HG03460 (cell line): ENCODE measurements at regions not wholly inside any gene's neighbourhood (a gene's known extent, or its start where the extent isn't known, plus 50 kb on each side); places are given as distances from the start of the nearest gene placed in this dataset.

Experiments
- ATAC-seq: cut with Tn5 transposase; IDR thresholded peaks from one replicate; pipeline ENCODE4 v1.9.1; 2021; ENCODE audit not compliant: unreplicated experiment

GRCh38 chr14:97888331-97888730 is 1091.1 kb downstream of the VRK1 start:
- no peak for ATAC-seq

- ATAC-seq = no peak
Observed at GRCh38 chr14:97891515-97891914, 1094.3 kb downstream of the VRK1 start.

- ATAC-seq = no peak
Observed at GRCh38 chr14:97894552-97894951, 1097.4 kb downstream of the VRK1 start.

GRCh38 chr14:97900196-97900854 is 1103.1 kb downstream of the VRK1 start:
- no peak for ATAC-seq

GRCh38 chr14:97902630-97903029 is 1105.4 kb downstream of the VRK1 start:
- no peak for ATAC-seq

- ATAC-seq = no peak
Observed at GRCh38 chr14:97903821-97904220, 1106.6 kb downstream of the VRK1 start.

- no peak for ATAC-seq
Observed at GRCh38 chr14:97912217-97912616, 1115.0 kb downstream of the VRK1 start.

DNA sequence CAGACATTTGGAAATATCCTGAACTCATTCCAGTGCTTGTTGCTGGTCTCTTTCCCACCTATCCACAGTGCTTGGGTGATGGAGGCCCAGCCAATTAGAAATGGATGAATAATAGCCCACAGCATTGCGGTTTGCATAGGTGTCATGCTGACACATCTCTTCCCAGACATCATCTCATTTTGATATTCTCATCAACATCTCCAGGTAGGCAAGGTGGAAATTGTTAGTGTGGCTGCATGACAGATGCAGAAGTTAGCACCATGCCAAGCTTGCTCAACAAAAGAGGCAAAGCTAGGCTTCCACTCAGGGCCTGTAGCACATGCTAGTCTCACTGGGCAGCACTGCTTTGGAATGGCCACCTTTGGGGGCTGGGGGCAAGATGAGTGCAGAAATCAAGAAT is 1118.9 kb downstream of the VRK1 start:
- no peak for ATAC-seq

DNA sequence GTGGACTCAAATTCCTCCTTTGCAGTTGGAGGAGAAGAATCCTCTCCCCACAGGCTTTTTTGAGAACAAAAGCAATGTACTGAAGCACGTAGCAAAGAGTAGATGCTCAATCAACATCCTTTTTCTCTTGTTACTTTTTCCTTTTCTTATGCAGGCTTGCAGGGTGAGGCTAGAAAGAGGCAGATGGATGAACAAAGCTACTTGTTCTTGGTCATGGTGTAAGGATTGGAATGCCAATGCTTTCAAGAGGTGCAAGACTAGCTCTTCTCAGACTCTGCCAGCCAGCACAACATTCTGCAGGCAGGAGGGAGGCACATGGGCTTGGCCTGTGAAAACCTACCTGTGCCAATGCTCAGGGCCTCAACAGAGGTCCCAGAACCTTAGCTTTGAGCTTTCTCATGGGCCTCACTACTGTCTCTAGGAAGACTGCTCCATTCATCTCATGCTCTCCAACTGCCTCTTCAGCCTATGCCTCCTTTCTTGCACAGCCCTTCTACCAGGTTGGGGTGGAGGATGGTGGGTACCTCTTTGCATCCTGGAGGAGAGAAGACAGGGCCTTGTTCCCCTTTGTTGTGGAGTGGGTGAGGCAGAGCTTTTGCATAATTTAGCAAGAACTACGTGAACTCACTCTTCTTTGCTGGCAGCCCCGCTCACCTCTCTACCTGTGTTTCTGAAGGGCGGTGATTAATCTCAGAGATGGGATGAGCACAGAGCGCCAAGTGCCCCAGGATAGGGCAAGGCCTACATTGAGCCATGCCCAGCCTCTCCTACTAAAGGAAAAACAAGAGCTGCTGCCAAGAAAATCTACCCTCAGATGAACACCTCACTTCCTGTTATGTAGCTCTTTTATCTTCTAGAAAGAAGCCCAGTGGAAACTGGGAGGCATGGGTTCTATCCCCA is 1119.7 kb downstream of the VRK1 start:
- ATAC-seq = no peak

DNA sequence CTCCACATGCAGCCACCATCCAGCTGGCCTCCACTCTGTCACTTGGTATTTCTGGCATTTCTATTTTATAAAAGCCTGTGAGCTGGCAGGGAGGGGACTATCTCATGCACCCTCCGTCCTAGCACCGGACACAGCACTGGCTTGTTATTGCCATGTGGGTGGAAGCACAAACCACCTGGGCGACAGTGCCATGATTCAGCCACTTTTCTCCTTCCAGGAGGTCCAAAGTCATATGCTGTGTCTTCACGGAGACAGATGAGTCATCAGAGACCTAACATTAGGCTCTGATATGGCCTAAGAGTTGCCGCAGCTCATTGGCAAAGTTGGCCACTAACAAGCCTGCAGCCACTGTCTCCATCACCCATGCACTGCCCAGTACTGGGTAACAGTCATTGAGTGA is 1123.0 kb downstream of the VRK1 start:
- no peak for ATAC-seq

- no peak for ATAC-seq
Observed at GRCh38 chr14:97921296-97921695, 1124.1 kb downstream of the VRK1 start.

- no peak for ATAC-seq
Observed at GRCh38 chr14:97924922-97925613, 1127.9 kb downstream of the VRK1 start.

GRCh38 chr14:97930166-97930565 is 1133.0 kb downstream of the VRK1 start:
- ATAC-seq = no peak

DNA sequence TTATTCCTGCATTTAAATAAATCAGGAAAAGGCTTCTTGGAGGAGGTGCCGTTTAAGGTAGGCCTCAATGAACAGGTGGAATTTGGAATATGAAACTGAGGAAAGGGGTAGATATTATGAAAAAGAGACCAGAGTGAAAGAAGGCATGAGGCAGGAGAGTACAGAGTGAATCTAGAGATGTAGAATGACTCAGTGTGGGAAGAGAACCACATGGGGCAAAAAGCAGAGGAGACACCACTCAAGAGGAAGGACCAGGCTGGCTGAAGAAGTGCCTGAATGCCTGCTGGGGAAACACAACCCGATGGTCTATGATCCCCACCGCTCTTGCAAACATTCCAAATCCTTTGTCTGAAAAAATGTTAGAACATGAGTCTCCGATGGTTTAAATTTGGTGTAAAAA is 1134.1 kb downstream of the VRK1 start:
- ATAC-seq = no peak

DNA sequence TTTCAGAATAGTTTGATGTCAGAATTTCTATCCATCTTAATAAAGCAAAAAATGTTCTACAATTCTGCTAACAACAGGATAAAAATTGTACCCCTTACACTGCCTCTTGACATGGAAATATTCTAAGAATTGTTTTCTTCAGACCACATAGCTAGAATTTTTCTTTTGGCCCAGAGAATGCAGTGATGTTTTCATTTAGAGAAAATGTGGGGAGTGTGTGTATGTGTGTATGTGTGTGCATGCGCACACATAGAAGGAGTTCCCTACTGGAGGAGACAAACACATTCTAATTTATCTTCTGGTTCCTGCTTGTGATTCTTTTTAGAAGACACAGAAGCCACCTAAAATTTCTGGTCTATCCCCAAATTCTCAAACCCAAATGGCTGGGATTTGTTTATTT is 1145.7 kb downstream of the VRK1 start:
- no peak for ATAC-seq

- ATAC-seq = no peak
Observed at GRCh38 chr14:97943619-97944018, 1146.4 kb downstream of the VRK1 start.

DNA sequence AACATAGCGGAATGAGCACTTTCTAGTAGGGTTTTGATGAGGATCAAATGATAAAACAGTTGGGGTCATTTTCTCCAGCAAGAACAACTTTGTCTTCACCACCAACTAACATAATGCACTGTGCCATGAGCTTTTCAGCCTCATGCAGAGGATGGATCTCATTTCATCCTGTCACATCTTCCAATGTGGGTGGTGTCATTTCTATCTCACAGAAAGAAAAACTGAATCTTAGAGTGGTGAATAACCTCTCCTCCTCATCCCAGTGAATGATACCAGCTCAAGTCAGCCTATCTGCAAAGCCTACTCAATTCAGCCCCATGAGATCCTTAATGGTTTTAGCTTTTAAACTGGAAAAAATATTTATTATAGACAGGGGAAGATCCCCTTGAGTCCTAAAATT is 1147.2 kb downstream of the VRK1 start:
- no peak for ATAC-seq

GRCh38 chr14:97945631-97946030 is 1148.4 kb downstream of the VRK1 start:
- ATAC-seq = no peak

- ATAC-seq = no peak
Observed at GRCh38 chr14:97946240-97946639, 1149.1 kb downstream of the VRK1 start.

DNA sequence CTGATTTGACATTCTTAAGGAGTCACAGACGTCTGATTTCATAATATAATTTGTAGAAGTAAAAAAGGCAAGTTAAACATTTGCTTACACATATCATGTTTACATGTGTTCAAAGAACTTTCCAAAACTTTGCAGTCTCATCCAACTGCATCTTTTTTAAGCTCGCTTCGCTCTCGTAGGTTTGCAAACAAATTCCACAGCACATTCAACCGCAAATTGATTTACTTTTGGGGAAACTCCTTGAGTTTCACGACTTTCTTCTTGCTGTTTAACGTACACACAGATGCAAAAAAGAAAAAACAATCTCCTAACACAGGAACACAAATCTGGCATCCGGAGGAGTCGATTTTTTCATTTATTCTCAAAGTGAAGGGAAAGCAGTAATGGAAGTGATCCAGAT is 1149.5 kb downstream of the VRK1 start:
- ATAC-seq = no peak

DNA sequence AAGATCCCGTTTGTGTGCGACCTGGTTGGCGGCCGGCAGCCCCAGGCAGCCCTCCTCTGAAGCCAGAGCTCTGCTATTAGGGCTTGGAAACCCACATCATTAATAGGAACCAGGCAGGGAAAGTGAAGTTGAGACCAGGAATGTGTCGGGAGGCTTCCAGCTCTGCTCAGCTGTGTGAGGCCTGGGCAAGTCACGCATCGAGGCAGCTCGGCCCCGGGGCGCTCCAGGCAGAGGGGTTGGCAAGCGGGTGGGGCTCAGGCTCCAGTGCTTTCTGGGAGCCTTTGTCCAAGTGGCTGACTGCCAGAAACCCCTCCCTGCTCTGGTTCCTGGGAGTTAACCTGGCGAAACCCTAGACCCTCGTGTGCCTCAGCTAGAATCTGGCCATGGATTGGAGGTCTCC is 1151.7 kb downstream of the VRK1 start:
- ATAC-seq = no peak
